ENCODE measurements at regions not wholly inside any gene's neighbourhood (a gene's known extent, or its start where the extent isn't known, plus 50 kb on each side); places are given as distances from the start of the nearest gene placed in this dataset.
"Not testable (repeated sequence)": the region's sequence is repeated elsewhere in the genome, so short reads cannot be mapped to it uniquely, and the experiment has no call there.

GRCh38 chr3:18729671-18730070 lies 304.5 kb upstream of the SATB1 start:
- intact Hi-C loops (cut with micrococcal nuclease): no loop called here
- Mint-ChIP-seq H3K27me3 (no peaks in the 10 kb centered on the region), H3K27ac (no peak overlapping the region), H3K4me1 (ENCODE audit: low read depth) (peaks cover 27% of the 10 kb centered on the region), H3K36me3 (ENCODE audit: low read depth) (no peaks in the 10 kb centered on the region), H3K4me3 (no peak overlapping the region), H3K9me3 (no peaks in the 10 kb centered on the region)

- no peaks in the 10 kb centered on the region for H3K27me3 Mint-ChIP-seq
- intact Hi-C loops (cut with micrococcal nuclease): no loop called here
- H3K4me1 Mint-ChIP-seq (ENCODE audit: low read depth): peaks cover 44% of the 10 kb centered on the region
- H3K27ac Mint-ChIP-seq: no peak overlapping the region
- H3K36me3 Mint-ChIP-seq (ENCODE audit: low read depth): no peaks in the 10 kb centered on the region
- no peaks in the 10 kb centered on the region for H3K9me3 Mint-ChIP-seq
- no peak overlapping the region for H3K4me3 Mint-ChIP-seq
Measured at GRCh38 chr3:18725668-18726407, 300.7 kb upstream of the SATB1 start.

GRCh38 chr3:18724456-18724855 lies 299.3 kb upstream of the SATB1 start:
- Mint-ChIP-seq H3K9me3 (no peaks in the 10 kb centered on the region), H3K4me1 (ENCODE audit: low read depth) (peaks cover 44% of the 10 kb centered on the region), H3K27me3 (no peaks in the 10 kb centered on the region), H3K36me3 (ENCODE audit: low read depth) (no peaks in the 10 kb centered on the region), H3K27ac (no peak overlapping the region), H3K4me3 (no peak overlapping the region)
- intact Hi-C loops (cut with micrococcal nuclease): no loop called here

GRCh38 chr3:18723206-18723810 lies 298.2 kb upstream of the SATB1 start:
- peaks cover 44% of the 10 kb centered on the region for H3K4me1 Mint-ChIP-seq (ENCODE audit: low read depth)
- H3K4me3 Mint-ChIP-seq: no peak overlapping the region
- intact Hi-C loops (cut with micrococcal nuclease): no loop called here
- no peaks in the 10 kb centered on the region for H3K9me3 Mint-ChIP-seq
- no peak overlapping the region for H3K27ac Mint-ChIP-seq
- no peaks in the 10 kb centered on the region for H3K27me3 Mint-ChIP-seq
- H3K36me3 Mint-ChIP-seq (ENCODE audit: low read depth): no peaks in the 10 kb centered on the region

GRCh38 chr3:18720543-18720942 lies 295.4 kb upstream of the SATB1 start:
- Mint-ChIP-seq H3K27me3 (no peaks in the 10 kb centered on the region), H3K27ac (no peak overlapping the region), H3K4me3 (no peak overlapping the region), H3K4me1 (ENCODE audit: low read depth) (peaks cover 28% of the 10 kb centered on the region), H3K9me3 (no peaks in the 10 kb centered on the region), H3K36me3 (ENCODE audit: low read depth) (no peaks in the 10 kb centered on the region)
- intact Hi-C loops (cut with micrococcal nuclease): no loop called here

- intact Hi-C loops (cut with micrococcal nuclease): no loop called here
- H3K27me3 Mint-ChIP-seq: no peaks in the 10 kb centered on the region
- H3K9me3 Mint-ChIP-seq: no peaks in the 10 kb centered on the region
- no peak overlapping the region for H3K27ac Mint-ChIP-seq
- no peak overlapping the region for H3K4me3 Mint-ChIP-seq
- peaks cover 5% of the 10 kb centered on the region for H3K4me1 Mint-ChIP-seq (ENCODE audit: low read depth)
- no peaks in the 10 kb centered on the region for H3K36me3 Mint-ChIP-seq (ENCODE audit: low read depth)
Measured at GRCh38 chr3:18717598-18717997, 292.5 kb upstream of the SATB1 start.

- intact Hi-C loops (cut with micrococcal nuclease): no loop called here
- Mint-ChIP-seq H3K27ac (no peak overlapping the region), H3K4me3 (no peak overlapping the region), H3K27me3 (no peaks in the 10 kb centered on the region), H3K9me3 (no peaks in the 10 kb centered on the region), H3K36me3 (ENCODE audit: low read depth) (no peaks in the 10 kb centered on the region), H3K4me1 (ENCODE audit: low read depth) (peaks cover 5% of the 10 kb centered on the region)
Measured at GRCh38 chr3:18716821-18717220, 291.7 kb upstream of the SATB1 start.

GRCh38 chr3:18716101-18716500 lies 291.0 kb upstream of the SATB1 start:
- no peaks in the 10 kb centered on the region for H3K27me3 Mint-ChIP-seq
- intact Hi-C loops (cut with micrococcal nuclease): no loop called here
- H3K27ac Mint-ChIP-seq: no peak overlapping the region
- peaks cover 5% of the 10 kb centered on the region for H3K4me1 Mint-ChIP-seq (ENCODE audit: low read depth)
- no peak overlapping the region for H3K4me3 Mint-ChIP-seq
- no peaks in the 10 kb centered on the region for H3K36me3 Mint-ChIP-seq (ENCODE audit: low read depth)
- H3K9me3 Mint-ChIP-seq: no peaks in the 10 kb centered on the region

- Mint-ChIP-seq H3K4me3 (no peak overlapping the region), H3K27ac (no peak overlapping the region), H3K4me1 (ENCODE audit: low read depth) (peaks cover 5% of the 10 kb centered on the region), H3K36me3 (ENCODE audit: low read depth) (no peaks in the 10 kb centered on the region), H3K27me3 (no peaks in the 10 kb centered on the region), H3K9me3 (no peaks in the 10 kb centered on the region)
- intact Hi-C loops (cut with micrococcal nuclease): no loop called here
Measured at GRCh38 chr3:18715208-18715607, 290.1 kb upstream of the SATB1 start.

- Mint-ChIP-seq H3K27ac (no peak overlapping the region), H3K36me3 (ENCODE audit: low read depth) (no peaks in the 10 kb centered on the region), H3K4me1 (ENCODE audit: low read depth) (peaks cover 5% of the 10 kb centered on the region), H3K4me3 (no peak overlapping the region), H3K27me3 (no peaks in the 10 kb centered on the region), H3K9me3 (no peaks in the 10 kb centered on the region)
- intact Hi-C loops (cut with micrococcal nuclease): no loop called here
Measured at GRCh38 chr3:18713577-18713951, 288.4 kb upstream of the SATB1 start.

GRCh38 chr3:18712713-18713576 lies 287.8 kb upstream of the SATB1 start:
- no peaks in the 10 kb centered on the region for H3K36me3 Mint-ChIP-seq (ENCODE audit: low read depth)
- H3K4me3 Mint-ChIP-seq: no peak overlapping the region
- no peaks in the 10 kb centered on the region for H3K9me3 Mint-ChIP-seq
- no peak overlapping the region for H3K27ac Mint-ChIP-seq
- peaks cover 5% of the 10 kb centered on the region for H3K4me1 Mint-ChIP-seq (ENCODE audit: low read depth)
- H3K27me3 Mint-ChIP-seq: no peaks in the 10 kb centered on the region
- intact Hi-C loops (cut with micrococcal nuclease): no loop called here

GRCh38 chr3:18704326-18704725 lies 279.2 kb upstream of the SATB1 start:
- intact Hi-C loops (cut with micrococcal nuclease): no loop called here
- H3K4me3 Mint-ChIP-seq: no peak overlapping the region
- H3K4me1 Mint-ChIP-seq (ENCODE audit: low read depth): no peaks in the 10 kb centered on the region
- no peaks in the 10 kb centered on the region for H3K27me3 Mint-ChIP-seq
- H3K27ac Mint-ChIP-seq: no peak overlapping the region
- H3K9me3 Mint-ChIP-seq: peaks cover 36% of the 10 kb centered on the region
- no peaks in the 10 kb centered on the region for H3K36me3 Mint-ChIP-seq (ENCODE audit: low read depth)

- Mint-ChIP-seq H3K4me3 (no peak overlapping the region), H3K27me3 (no peaks in the 10 kb centered on the region), H3K27ac (no peak overlapping the region), H3K9me3 (peaks cover 36% of the 10 kb centered on the region), H3K4me1 (ENCODE audit: low read depth) (no peaks in the 10 kb centered on the region), H3K36me3 (ENCODE audit: low read depth) (no peaks in the 10 kb centered on the region)
- intact Hi-C loops (cut with micrococcal nuclease): no loop called here
Measured at GRCh38 chr3:18703798-18704197, 278.7 kb upstream of the SATB1 start.

- H3K9me3 Mint-ChIP-seq: peaks cover 12% of the 10 kb centered on the region
- H3K27ac Mint-ChIP-seq; H3K36me3 Mint-ChIP-seq (ENCODE audit: low read depth); H3K4me1 Mint-ChIP-seq (ENCODE audit: low read depth); H3K27me3 Mint-ChIP-seq; intact Hi-C loops (cut with micrococcal nuclease); H3K4me3 Mint-ChIP-seq: not testable (repeated sequence)
Measured at GRCh38 chr3:18693588-18694329, 268.6 kb upstream of the SATB1 start.
